OCI-LY7 (cell line): ENCODE measurements at regions not wholly inside any gene's neighbourhood (a gene's known extent, or its start where the extent isn't known, plus 50 kb on each side); places are given as distances from the start of the nearest gene placed in this dataset.

Experiments
- EZH2phosphoT487 ChIP-seq: fragments of 200-600 bp; sonication (generic); IDR thresholded peaks from 2 replicates; pipeline ENCODE4 v1.6.1; 2018; ENCODE audit warnings: low read depth, borderline replicate concordance, mild to moderate bottlenecking, mixed run types, antibody characterized with exemption, low read length, moderate library complexity, mixed read lengths
- TF ChIP-seq, protein P1 (sequence below): fragments of 200-600 bp; sonication (generic); conservative IDR thresholded peaks from 2 replicates; pipeline ENCODE4 v1.5.1; 2014; ENCODE audit warnings: mild to moderate bottlenecking, antibody characterized with exemption, low read length, moderate library complexity, mixed read lengths

DNA sequence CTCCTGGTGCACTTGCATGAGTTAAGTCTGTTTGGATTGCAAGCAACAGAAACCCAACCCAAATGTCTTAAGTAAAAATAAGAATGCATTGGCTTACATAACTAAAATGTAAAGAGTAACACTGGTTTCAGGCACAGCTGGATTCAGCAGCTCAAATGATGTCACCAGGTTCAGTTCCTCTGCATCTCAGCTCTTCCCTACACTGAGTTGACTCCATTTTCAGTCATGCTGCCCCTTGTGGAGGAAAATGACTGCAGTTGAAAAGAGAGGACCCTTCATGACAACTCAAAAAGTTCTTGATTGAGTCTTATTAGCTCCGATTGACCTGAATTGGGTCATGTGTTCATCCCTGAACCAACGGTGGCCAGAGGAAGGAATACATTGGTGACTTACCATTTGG lies 138.5 kb upstream of the ABI3BP start:
- TF ChIP-seq, protein P1, sequence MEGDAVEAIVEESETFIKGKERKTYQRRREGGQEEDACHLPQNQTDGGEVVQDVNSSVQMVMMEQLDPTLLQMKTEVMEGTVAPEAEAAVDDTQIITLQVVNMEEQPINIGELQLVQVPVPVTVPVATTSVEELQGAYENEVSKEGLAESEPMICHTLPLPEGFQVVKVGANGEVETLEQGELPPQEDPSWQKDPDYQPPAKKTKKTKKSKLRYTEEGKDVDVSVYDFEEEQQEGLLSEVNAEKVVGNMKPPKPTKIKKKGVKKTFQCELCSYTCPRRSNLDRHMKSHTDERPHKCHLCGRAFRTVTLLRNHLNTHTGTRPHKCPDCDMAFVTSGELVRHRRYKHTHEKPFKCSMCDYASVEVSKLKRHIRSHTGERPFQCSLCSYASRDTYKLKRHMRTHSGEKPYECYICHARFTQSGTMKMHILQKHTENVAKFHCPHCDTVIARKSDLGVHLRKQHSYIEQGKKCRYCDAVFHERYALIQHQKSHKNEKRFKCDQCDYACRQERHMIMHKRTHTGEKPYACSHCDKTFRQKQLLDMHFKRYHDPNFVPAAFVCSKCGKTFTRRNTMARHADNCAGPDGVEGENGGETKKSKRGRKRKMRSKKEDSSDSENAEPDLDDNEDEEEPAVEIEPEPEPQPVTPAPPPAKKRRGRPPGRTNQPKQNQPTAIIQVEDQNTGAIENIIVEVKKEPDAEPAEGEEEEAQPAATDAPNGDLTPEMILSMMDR: peak; percentile 50
- no peak for TF ChIP-seq EZH2phosphoT487
